CD4-positive, alpha-beta T cell (primary cell): ENCODE measurements at regions not wholly inside any gene's neighbourhood (a gene's known extent, or its start where the extent isn't known, plus 50 kb on each side); places are given as distances from the start of the nearest gene placed in this dataset.

Experiments
- ATAC-seq: fragments of 200-7000 bp; cut with Tn5 transposase; one replicate; pipeline ENCODE4 v1.10.0; 2022; ENCODE audit warnings: mild to moderate bottlenecking; ENCODE audit not compliant: poor library complexity
- CTCF ChIA-PET: fragments of 350-600 bp; sonication (Branson Sonifier 250); formaldehyde crosslinking; loops from one replicate; lab custom pipeline; 2021; ENCODE audit warnings: antibody characterized with exemption, inconsistent platforms; lab: Charles Lee
- POLR2A ChIA-PET: fragments of 350-600 bp; sonication (Branson Sonifier 250); formaldehyde crosslinking; loops from one replicate; lab custom pipeline; 2021; ENCODE audit warnings: antibody characterized with exemption, inconsistent platforms; lab: Charles Lee
- DNase-seq, 14 experiments: peaks; one replicate each; pipeline ENCODE4 v3.0.0-alpha.2; 2013 to 2020; ENCODE audit warnings: mixed read lengths in 2 of 14
- H3K27ac ChIP-seq, 2 donors: one replicate each; pipeline versions ENCODE4 v1.5.1 to v1.7.0; 2013; ENCODE audit warnings: low read length in 2 of 2, low read depth in 1 of 2, mild to moderate bottlenecking in 1 of 2
- H3K27me3 ChIP-seq, 2 experiments: 1 replicate in 1 of 2; 2 replicates in 1 of 2; pipeline versions ENCODE4 v1.6.1 to v1.7.0; 2013; ENCODE audit warnings: low read length in 2 of 2, control low read depth in 1 of 2, mild to moderate bottlenecking in 1 of 2, moderate library complexity in 1 of 2; ENCODE audit not compliant: insufficient read depth in 2 of 2, control insufficient read depth in 1 of 2
- H3K36me3 ChIP-seq: one replicate; pipeline ENCODE4 v1.6.1; 2013; ENCODE audit warnings: low read length, control low read depth; ENCODE audit not compliant: insufficient read depth
- H3K4me1 ChIP-seq: one replicate; pipeline ENCODE4 v1.6.1; 2013; ENCODE audit warnings: low read length, control low read depth; ENCODE audit not compliant: insufficient read depth
- H3K4me3 ChIP-seq: one replicate; pipeline ENCODE4 v1.5.1; 2013; ENCODE audit warnings: mild to moderate bottlenecking, low read length, moderate library complexity
- H3K9me3 ChIP-seq, 2 experiments: 1 replicate in 1 of 2; 2 replicates in 1 of 2; pipeline versions ENCODE4 v1.6.1 to v1.7.0; 2013; ENCODE audit warnings: low read length in 2 of 2, mild to moderate bottlenecking in 2 of 2, control low read depth in 1 of 2, moderate library complexity in 1 of 2; ENCODE audit not compliant: control insufficient read depth in 1 of 2, insufficient read depth in 1 of 2
- H3K27ac Mint-ChIP-seq: one replicate; pipeline ENCODE4 v1.8.0; 2020; ENCODE audit warnings: mixed read lengths
- H3K27me3 Mint-ChIP-seq: one replicate; pipeline ENCODE4 v1.8.0; 2021; ENCODE audit warnings: mixed read lengths
- H3K36me3 Mint-ChIP-seq: one replicate; pipeline ENCODE4 v1.8.0; 2021; ENCODE audit warnings: low read depth, mixed read lengths
- H3K4me1 Mint-ChIP-seq: one replicate; pipeline ENCODE4 v1.8.0; 2021; ENCODE audit warnings: low read depth, mixed read lengths
- H3K4me3 Mint-ChIP-seq: one replicate; pipeline ENCODE4 v1.8.0; 2020; ENCODE audit warnings: mild to moderate bottlenecking, mixed read lengths
- H3K9me3 Mint-ChIP-seq: one replicate; pipeline ENCODE4 v1.8.0; 2020; ENCODE audit warnings: mixed read lengths
- intact Hi-C, 2 experiments: fragments of 100-400 bp; cut with DNase I in 1 of 2; cut with micrococcal nuclease in 1 of 2; formaldehyde crosslinking; loops; one replicate each; pipeline versions ENCODE4 v1.15.1 to v1.9.0; 2023 to 2025; cut with DNase I, micrococcal nuclease
- TF ChIP-seq, protein P1 (sequence below): fragments of 200-600 bp; IDR thresholded peaks from one replicate; pipeline ENCODE4 v1.8.0; 2022; ENCODE audit warnings: antibody characterized with exemption, mild to moderate bottlenecking

DNA sequence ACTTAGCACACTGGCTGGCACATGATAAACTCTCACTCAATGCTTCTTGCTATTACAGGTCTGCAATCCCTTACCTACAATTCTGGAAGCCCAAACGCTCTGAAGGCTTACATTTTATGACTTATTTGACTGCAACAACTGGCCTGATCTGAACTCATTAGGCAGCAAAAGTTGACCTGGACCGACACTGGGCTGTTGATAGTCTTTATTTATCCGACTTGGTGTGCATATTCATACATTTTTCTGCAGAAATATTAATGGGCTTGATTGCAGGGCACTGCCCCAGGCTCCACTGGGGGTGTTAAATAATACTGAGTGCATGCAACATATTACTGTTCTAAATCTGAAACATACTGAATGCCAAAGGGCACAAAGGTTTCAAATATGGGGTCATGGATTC lies 1076.7 kb downstream of the BCL11B start:
- H3K4me1 ChIP-seq: peaks cover 93% of the 10 kb centered on the region

DNA sequence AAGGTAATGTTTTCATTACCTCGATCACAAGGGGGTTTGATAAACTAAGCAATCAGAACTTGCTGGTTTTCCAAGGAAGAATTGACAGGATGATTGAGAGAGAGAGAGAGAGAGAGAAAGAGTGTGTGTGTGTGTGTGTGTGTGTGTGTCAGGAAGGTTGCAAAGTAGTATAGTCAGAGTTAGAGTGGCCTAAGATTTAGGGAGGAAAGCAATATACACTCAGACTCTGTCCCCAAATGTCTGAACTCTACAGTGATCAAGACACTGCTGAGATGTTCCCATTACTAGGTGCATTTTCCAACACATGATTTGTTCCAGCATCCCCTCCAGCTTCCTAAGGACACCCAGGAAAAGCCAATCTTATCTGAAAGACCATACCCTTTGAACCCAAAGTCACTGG lies 1074.1 kb downstream of the BCL11B start:
- Histone ChIP-seq H3K36me3 (no peaks in the 10 kb centered on the region), H3K9me3 (no peaks in the 10 kb centered on the region), H3K27me3 (no peaks in the 10 kb centered on the region), H3K27ac (peak overlapping the region; percentile 13 to 54), H3K4me1 (peaks cover 77% of the 10 kb centered on the region), H3K4me3 (no peak overlapping the region)
- H3K27me3 Mint-ChIP-seq: no peaks in the 10 kb centered on the region
- DNase-seq: no peak
- ChIA-PET POLR2A (interaction anchor here (1.2 to 5.0 kb wide), 4 partner anchors 8 to 1033 kb away, joined by 3 to 35 read pairs (median 8); no protein-coding TSS in a partner anchor), CTCF (interaction anchor here (1.2 kb wide), 1 partner anchor 991 kb away, joined by 3 read pairs; no protein-coding TSS in a partner anchor)
- peak overlapping the region; percentile 93 for H3K27ac Mint-ChIP-seq
- H3K36me3 Mint-ChIP-seq: peaks cover 20% of the 10 kb centered on the region
- ATAC-seq: no peak
- intact Hi-C loops: loop anchor here (5.0 to 10.0 kb wide), 4 partner anchors 221 to 1069 kb away; no protein-coding TSS in a partner anchor
- H3K4me1 Mint-ChIP-seq: peaks cover 98% of the 10 kb centered on the region
- TF ChIP-seq, protein P1, sequence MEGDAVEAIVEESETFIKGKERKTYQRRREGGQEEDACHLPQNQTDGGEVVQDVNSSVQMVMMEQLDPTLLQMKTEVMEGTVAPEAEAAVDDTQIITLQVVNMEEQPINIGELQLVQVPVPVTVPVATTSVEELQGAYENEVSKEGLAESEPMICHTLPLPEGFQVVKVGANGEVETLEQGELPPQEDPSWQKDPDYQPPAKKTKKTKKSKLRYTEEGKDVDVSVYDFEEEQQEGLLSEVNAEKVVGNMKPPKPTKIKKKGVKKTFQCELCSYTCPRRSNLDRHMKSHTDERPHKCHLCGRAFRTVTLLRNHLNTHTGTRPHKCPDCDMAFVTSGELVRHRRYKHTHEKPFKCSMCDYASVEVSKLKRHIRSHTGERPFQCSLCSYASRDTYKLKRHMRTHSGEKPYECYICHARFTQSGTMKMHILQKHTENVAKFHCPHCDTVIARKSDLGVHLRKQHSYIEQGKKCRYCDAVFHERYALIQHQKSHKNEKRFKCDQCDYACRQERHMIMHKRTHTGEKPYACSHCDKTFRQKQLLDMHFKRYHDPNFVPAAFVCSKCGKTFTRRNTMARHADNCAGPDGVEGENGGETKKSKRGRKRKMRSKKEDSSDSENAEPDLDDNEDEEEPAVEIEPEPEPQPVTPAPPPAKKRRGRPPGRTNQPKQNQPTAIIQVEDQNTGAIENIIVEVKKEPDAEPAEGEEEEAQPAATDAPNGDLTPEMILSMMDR: no peak
- peaks cover 2% of the 10 kb centered on the region for H3K9me3 Mint-ChIP-seq
- H3K4me3 Mint-ChIP-seq: peak overlapping the region; percentile 36

More for the DNA sequence above, 1076.7 kb downstream of the BCL11B start:
- Histone ChIP-seq H3K36me3 (no peaks in the 10 kb centered on the region), H3K27me3 (no peaks in the 10 kb centered on the region), H3K9me3 (no peaks in the 10 kb centered on the region), H3K4me3 (no peak overlapping the region), H3K27ac (peak overlapping the region in 1 of 2 donors; percentile 29)
- Mint-ChIP-seq H3K36me3 (peaks cover 20% of the 10 kb centered on the region), H3K27me3 (no peaks in the 10 kb centered on the region), H3K27ac (peak overlapping the region; percentile 93), H3K4me3 (peak overlapping the region; percentile 80), H3K4me1 (peaks cover 98% of the 10 kb centered on the region), H3K9me3 (peaks cover 2% of the 10 kb centered on the region)
- CTCF ChIA-PET: interaction anchor here (1.2 kb wide), 1 partner anchor 1079 kb away, joined by 3 read pairs; no protein-coding TSS in a partner anchor
- POLR2A ChIA-PET: interaction anchor here (0.7 to 18.0 kb wide), 15 partner anchors 9 to 1071 kb away, joined by 3 to 468 read pairs (median 4); partner anchors contain the start of gene BCL11B
- no peak for DNase-seq
- TF ChIP-seq, protein P1: no peak
- ATAC-seq: no peak
- intact Hi-C loops: loop anchor here (5.0 to 10.0 kb wide), 4 partner anchors 218 to 1072 kb away; no protein-coding TSS in a partner anchor

DNA sequence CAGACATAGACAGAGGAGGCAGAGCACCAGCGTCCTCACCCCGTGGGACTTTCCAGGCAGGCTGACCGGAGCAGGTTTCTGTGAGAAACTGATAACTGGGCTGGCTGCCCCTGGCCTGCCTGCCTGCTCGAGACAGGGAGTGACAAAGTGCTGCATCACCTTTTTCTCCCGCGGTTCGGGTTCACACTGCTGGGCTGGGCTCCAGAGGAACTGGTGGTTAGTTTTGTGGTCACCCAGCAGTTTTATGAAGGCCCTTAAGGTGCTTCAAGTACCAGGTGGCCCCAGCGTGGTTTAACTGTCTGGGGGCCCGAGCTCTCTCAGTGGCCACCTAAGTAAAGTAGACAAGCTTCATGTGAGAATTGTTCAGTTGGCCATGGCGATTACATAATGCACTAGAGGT lies 1073.6 kb downstream of the BCL11B start:
- Histone ChIP-seq H3K4me1 (peaks cover 72% of the 10 kb centered on the region), H3K27ac (peak overlapping the region; percentile 13 to 54), H3K36me3 (no peaks in the 10 kb centered on the region), H3K27me3 (no peaks in the 10 kb centered on the region), H3K9me3 (no peaks in the 10 kb centered on the region), H3K4me3 (peak overlapping the region; percentile 22)
- intact Hi-C loops: loop anchor here (5.0 to 10.0 kb wide), 4 partner anchors 221 to 1069 kb away; no protein-coding TSS in a partner anchor
- CTCF ChIA-PET: no interaction called here
- no peaks in the 10 kb centered on the region for H3K27me3 Mint-ChIP-seq
- ATAC-seq (peak; percentile 32), DNase-seq (peak in 7 of 14 experiments; percentile 35 to 79 (median 61))
- TF ChIP-seq, protein P1: no peak
- H3K4me3 Mint-ChIP-seq: peak overlapping the region; percentile 36
- peak overlapping the region; percentile 93 for H3K27ac Mint-ChIP-seq
- POLR2A ChIA-PET: interaction anchor here (1.2 to 5.0 kb wide), 5 partner anchors 9 to 1032 kb away, joined by 3 to 35 read pairs (median 7); no protein-coding TSS in a partner anchor
- peaks cover 2% of the 10 kb centered on the region for H3K9me3 Mint-ChIP-seq
- H3K36me3 Mint-ChIP-seq: peaks cover 23% of the 10 kb centered on the region
- peaks cover 96% of the 10 kb centered on the region for H3K4me1 Mint-ChIP-seq
